WERI-Rb-1 (cell line): ENCODE measurements at regions not wholly inside any gene's neighbourhood (a gene's known extent, or its start where the extent isn't known, plus 50 kb on each side); places are given as distances from the start of the nearest gene placed in this dataset.

Source experiments
- DNase-seq: peaks from one replicate; pipeline ENCODE4 v3.0.0-alpha.2; 2020
- H3K27ac ChIP-seq: fragments of 250-450 bp; sonication (Bioruptor Pico); 2 replicates; pipeline ENCODE4 v1.5.1; 2020; ENCODE audit warnings: mild to moderate bottlenecking, moderate library complexity
- H3K27me3 ChIP-seq: fragments of 250-450 bp; sonication (Bioruptor Pico); 2 replicates; pipeline ENCODE4 v1.5.1; 2021; ENCODE audit warnings: mild to moderate bottlenecking, low read depth, moderate library complexity; ENCODE audit not compliant: insufficient read depth, severe bottlenecking
- H3K36me3 ChIP-seq: fragments of 250-450 bp; sonication (Bioruptor Pico); 2 replicates; pipeline ENCODE4 v1.5.1; 2020; ENCODE audit warnings: mild to moderate bottlenecking, moderate library complexity
- H3K4me3 ChIP-seq: 2 replicates; pipeline ENCODE4 v1.5.1; 2011; ENCODE audit warnings: low read depth, mild to moderate bottlenecking, control low read depth, low read length
- H3K9me3 ChIP-seq: fragments of 250-450 bp; sonication (Bioruptor Pico); 2 replicates; pipeline ENCODE4 v1.5.1; 2021; ENCODE audit warnings: mild to moderate bottlenecking, moderate library complexity; ENCODE audit not compliant: severe bottlenecking
- TF ChIP-seq, protein P1 (sequence below): IDR thresholded peaks from 2 replicates; pipeline ENCODE4 v1.5.1; 2011; ENCODE audit warnings: low read depth, mild to moderate bottlenecking, control low read depth, inconsistent platforms, low read length

GRCh38 chr20:40181676-40182075 is 507.4 kb downstream of the MAFB start:
- Histone ChIP-seq H3K4me3 (no peak overlapping the region), H3K27me3 (peaks cover 34% of the 10 kb centered on the region), H3K9me3 (no peaks in the 10 kb centered on the region), H3K27ac (no peak overlapping the region), H3K36me3 (no peaks in the 10 kb centered on the region)
- TF ChIP-seq, protein P1, sequence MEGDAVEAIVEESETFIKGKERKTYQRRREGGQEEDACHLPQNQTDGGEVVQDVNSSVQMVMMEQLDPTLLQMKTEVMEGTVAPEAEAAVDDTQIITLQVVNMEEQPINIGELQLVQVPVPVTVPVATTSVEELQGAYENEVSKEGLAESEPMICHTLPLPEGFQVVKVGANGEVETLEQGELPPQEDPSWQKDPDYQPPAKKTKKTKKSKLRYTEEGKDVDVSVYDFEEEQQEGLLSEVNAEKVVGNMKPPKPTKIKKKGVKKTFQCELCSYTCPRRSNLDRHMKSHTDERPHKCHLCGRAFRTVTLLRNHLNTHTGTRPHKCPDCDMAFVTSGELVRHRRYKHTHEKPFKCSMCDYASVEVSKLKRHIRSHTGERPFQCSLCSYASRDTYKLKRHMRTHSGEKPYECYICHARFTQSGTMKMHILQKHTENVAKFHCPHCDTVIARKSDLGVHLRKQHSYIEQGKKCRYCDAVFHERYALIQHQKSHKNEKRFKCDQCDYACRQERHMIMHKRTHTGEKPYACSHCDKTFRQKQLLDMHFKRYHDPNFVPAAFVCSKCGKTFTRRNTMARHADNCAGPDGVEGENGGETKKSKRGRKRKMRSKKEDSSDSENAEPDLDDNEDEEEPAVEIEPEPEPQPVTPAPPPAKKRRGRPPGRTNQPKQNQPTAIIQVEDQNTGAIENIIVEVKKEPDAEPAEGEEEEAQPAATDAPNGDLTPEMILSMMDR: no peak
- DNase-seq: no peak

- no peak for DNase-seq
- Histone ChIP-seq H3K36me3 (no peaks in the 10 kb centered on the region), H3K9me3 (no peaks in the 10 kb centered on the region), H3K27me3 (peaks cover 41% of the 10 kb centered on the region), H3K4me3 (no peak overlapping the region), H3K27ac (no peak overlapping the region)
- TF ChIP-seq, protein P1: no peak
Measured at GRCh38 chr20:40176098-40176841, 512.8 kb downstream of the MAFB start.

- H3K9me3 ChIP-seq: no peaks in the 10 kb centered on the region
- TF ChIP-seq, protein P1: no peak
Measured at GRCh38 chr20:40175296-40175695, 513.7 kb downstream of the MAFB start.

GRCh38 chr20:40173872-40174271 is 515.2 kb downstream of the MAFB start:
- Histone ChIP-seq H3K9me3 (no peaks in the 10 kb centered on the region), H3K36me3 (no peaks in the 10 kb centered on the region), H3K27ac (no peak overlapping the region), H3K4me3 (no peak overlapping the region), H3K27me3 (peaks cover 27% of the 10 kb centered on the region)
- TF ChIP-seq, protein P1: no peak
- DNase-seq: no peak

More at GRCh38 chr20:40175296-40175695, 513.7 kb downstream of the MAFB start:
- H3K27ac ChIP-seq: no peak overlapping the region
- H3K4me3 ChIP-seq: no peak overlapping the region
- H3K36me3 ChIP-seq: no peaks in the 10 kb centered on the region
- DNase-seq: no peak
- peaks cover 31% of the 10 kb centered on the region for H3K27me3 ChIP-seq

GRCh38 chr20:40168981-40169620 is 519.9 kb downstream of the MAFB start:
- H3K27ac ChIP-seq: no peak overlapping the region
- no peaks in the 10 kb centered on the region for H3K36me3 ChIP-seq
- DNase-seq: no peak
- H3K4me3 ChIP-seq: no peak overlapping the region
- no peaks in the 10 kb centered on the region for H3K9me3 ChIP-seq
- H3K27me3 ChIP-seq: peaks cover 18% of the 10 kb centered on the region
- TF ChIP-seq, protein P1: no peak
